H1 (cell line): ENCODE measurements at regions not wholly inside any gene's neighbourhood (a gene's known extent, or its start where the extent isn't known, plus 50 kb on each side); places are given as distances from the start of the nearest gene placed in this dataset.

Source experiments
- CTCF ChIA-PET: fragments of 300-600 bp; sonication (Branson Sonifier 250); formaldehyde crosslinking; loops from one replicate; lab custom pipeline; 2021; ENCODE audit not compliant: partially characterized antibody; lab: Charles Lee
- POLR2A ChIA-PET: fragments of 300-600 bp; sonication (Branson Sonifier 250); formaldehyde crosslinking; loops from one replicate; lab custom pipeline; 2021; ENCODE audit warnings: inconsistent platforms; ENCODE audit not compliant: partially characterized antibody; lab: Charles Lee
- DNase-seq, 2 experiments: peaks; one replicate each; pipeline versions ENCODE4 v3.0.0 to v3.0.0-alpha.2; 2010 to 2022; ENCODE audit warnings: low spot score in 2 of 2, low read depth in 1 of 2, mixed read lengths in 1 of 2
- FAIRE-seq: peaks from 2 replicates; lab custom pipeline; 2011; peaks lifted over from hg19 to GRCh38; lab: Jason Lieb, UNC
- H2AFZ ChIP-seq: 2 replicates; pipeline ENCODE4 v1.8.1; 2012; ENCODE audit warnings: low read length, inconsistent platforms
- H2AK5ac ChIP-seq: 2 replicates; pipeline ENCODE4 v1.6.1; 2013; ENCODE audit warnings: low read depth, low read length
- H2BK120ac ChIP-seq: replicated peaks from 2 replicates; pipeline ENCODE3; 2013; ENCODE audit warnings: low read depth, low read length, inconsistent platforms
- H2BK12ac ChIP-seq: 2 replicates; pipeline ENCODE4 v1.6.1; 2013; ENCODE audit warnings: low read depth, low read length
- H2BK15ac ChIP-seq: 2 replicates; pipeline ENCODE4 v1.6.1; 2013; ENCODE audit warnings: low read length
- H2BK20ac ChIP-seq: 2 replicates; pipeline ENCODE4 v1.6.1; 2013; ENCODE audit warnings: low read length
- H2BK5ac ChIP-seq: 2 replicates; pipeline ENCODE4 v1.6.1; 2013; ENCODE audit warnings: low read depth, low read length
- H3K14ac ChIP-seq: 2 replicates; pipeline ENCODE4 v1.6.1; 2013; ENCODE audit warnings: inconsistent platforms; ENCODE audit not compliant: insufficient read length
- H3K18ac ChIP-seq: 2 replicates; pipeline ENCODE4 v1.6.1; 2013; ENCODE audit warnings: low read length; ENCODE audit errors: extremely low read depth
- H3K23ac ChIP-seq: 2 replicates; pipeline ENCODE4 v1.6.1; 2013; ENCODE audit warnings: inconsistent platforms; ENCODE audit not compliant: insufficient read length
- H3K23me2 ChIP-seq: 2 replicates; pipeline ENCODE4 v1.6.1; 2013; ENCODE audit warnings: low read depth, low read length
- H3K27ac ChIP-seq: 2 replicates; pipeline ENCODE4 v1.6.1; 2011; ENCODE audit warnings: low read depth, low read length, inconsistent platforms
- H3K27me3 ChIP-seq, 4 experiments: replicated peaks in 1 of 4; 1 replicate in 1 of 4; 2 replicates in 3 of 4; pipeline versions ENCODE4 v1.6.1 to v1.8.1; 2011 to 2013; ENCODE audit warnings: low read length in 3 of 4, mild to moderate bottlenecking in 3 of 4, inconsistent platforms in 2 of 4, mixed read lengths in 2 of 4, moderate library complexity in 1 of 4; ENCODE audit not compliant: control insufficient read depth in 3 of 4, insufficient read depth in 3 of 4; ENCODE audit errors: extremely low read depth in 1 of 4
- H3K36me3 ChIP-seq, 4 experiments: 2 replicates each; pipeline versions ENCODE4 v1.6.1 to v1.8.1; 2011 to 2013; ENCODE audit warnings: mild to moderate bottlenecking in 4 of 4, low read length in 3 of 4, moderate library complexity in 2 of 4, control low read depth in 1 of 4, inconsistent platforms in 1 of 4; ENCODE audit not compliant: insufficient read depth in 4 of 4, control insufficient read depth in 2 of 4
- H3K4ac ChIP-seq: replicated peaks from 2 replicates; pipeline ENCODE3; 2013; ENCODE audit warnings: low read length, low read depth, mixed read lengths, inconsistent platforms; ENCODE audit not compliant: insufficient read length
- H3K4me1 ChIP-seq, 4 experiments: replicated peaks in 1 of 4; 1 replicate in 1 of 4; 2 replicates in 3 of 4; pipeline versions ENCODE4 v1.6.1 to v1.8.1; 2011 to 2013; ENCODE audit warnings: low read length in 3 of 4, inconsistent platforms in 2 of 4, mixed read lengths in 1 of 4; ENCODE audit not compliant: insufficient read depth in 4 of 4, control insufficient read depth in 3 of 4
- H3K4me2 ChIP-seq, 2 experiments: 2 replicates each; pipeline versions ENCODE4 v1.6.1 to v1.8.1; 2011 to 2013; ENCODE audit warnings: low read depth in 2 of 2, low read length in 2 of 2, control low read depth in 1 of 2, inconsistent platforms in 1 of 2, mild to moderate bottlenecking in 1 of 2; ENCODE audit not compliant: insufficient read depth in 1 of 2
- H3K4me3 ChIP-seq, 4 experiments: fragments of 200-600, 300-600 bp in 1 of 4; sonication (generic), shearing (Covaris generic), sonication (Bioruptor Twin) in 1 of 4; 2 replicates each; pipeline versions ENCODE4 v1.5.1 to v1.8.1; 2011 to 2016; ENCODE audit warnings: low read length in 4 of 4, low read depth in 3 of 4, control low read depth in 2 of 4, inconsistent platforms in 2 of 4, mild to moderate bottlenecking in 2 of 4, mixed read lengths in 1 of 4, moderate library complexity in 1 of 4; ENCODE audit not compliant: insufficient read depth in 2 of 4; ENCODE audit errors: extremely low read depth in 1 of 4
- H3K56ac ChIP-seq: replicated peaks from 2 replicates; pipeline ENCODE3; 2013; ENCODE audit warnings: low read depth, mild to moderate bottlenecking, mixed read lengths, low read length, inconsistent platforms; ENCODE audit not compliant: insufficient read length
- H3K79me1 ChIP-seq: 2 replicates; pipeline ENCODE4 v1.6.1; 2013; ENCODE audit warnings: low read depth, low read length, control low read depth
- H3K79me2 ChIP-seq, 2 experiments: 2 replicates each; pipeline versions ENCODE4 v1.6.1 to v1.8.1; 2012 to 2013; ENCODE audit warnings: low read length in 2 of 2, mild to moderate bottlenecking in 2 of 2, inconsistent platforms in 1 of 2; ENCODE audit not compliant: insufficient read depth in 2 of 2, control insufficient read depth in 1 of 2
- H3K9ac ChIP-seq, 4 experiments: replicated peaks in 1 of 4; 1 replicate in 1 of 4; 2 replicates in 3 of 4; pipeline versions ENCODE4 v1.6.1 to v1.8.1; 2011 to 2013; ENCODE audit warnings: low read depth in 3 of 4, low read length in 3 of 4, control low read depth in 2 of 4, mild to moderate bottlenecking in 2 of 4, moderate library complexity in 2 of 4, inconsistent platforms in 1 of 4; ENCODE audit errors: extremely low read depth in 1 of 4
- H3K9me3 ChIP-seq, 2 experiments: 2 replicates each; pipeline versions ENCODE4 v1.6.1 to v1.8.1; 2012 to 2013; ENCODE audit warnings: mild to moderate bottlenecking in 2 of 2, moderate library complexity in 2 of 2, control low read depth in 1 of 2, inconsistent platforms in 1 of 2, low read depth in 1 of 2, low read length in 1 of 2, mixed read lengths in 1 of 2; ENCODE audit not compliant: insufficient read depth in 2 of 2
- H4K20me1 ChIP-seq, 2 experiments: replicated peaks in 1 of 2; 2 replicates each; pipeline versions ENCODE3 to v1.8.1; 2011 to 2013; ENCODE audit warnings: inconsistent platforms in 2 of 2, low read length in 2 of 2, mild to moderate bottlenecking in 1 of 2; ENCODE audit not compliant: insufficient read depth in 2 of 2, control insufficient read depth in 1 of 2
- H4K5ac ChIP-seq: 2 replicates; pipeline ENCODE4 v1.6.1; 2013; ENCODE audit warnings: low read length, low read depth, mixed read lengths, inconsistent platforms; ENCODE audit not compliant: insufficient read length
- H4K8ac ChIP-seq: 2 replicates; pipeline ENCODE4 v1.8.0; 2013; ENCODE audit warnings: mild to moderate bottlenecking, moderate library complexity, low read length, inconsistent platforms; ENCODE audit not compliant: insufficient read depth; ENCODE audit errors: extremely low read depth
- H4K91ac ChIP-seq: replicated peaks from 2 replicates; pipeline ENCODE3; 2013; ENCODE audit warnings: low read length, mixed read lengths, inconsistent platforms; ENCODE audit not compliant: insufficient read length
- CREB1 ChIP-seq: IDR thresholded peaks from 2 replicates; pipeline ENCODE4 v1.6.1; 2012; ENCODE audit warnings: inconsistent platforms
- WGBS, 2 experiments: shearing (Covaris generic) in 1 of 2; methylation state at CpG; one replicate each; pipeline versions ENCODE4 v1.1.6 to v1.1.7; 2013 to 2015; ENCODE audit warnings: low lambda C conversion rate in 2 of 2, mixed read lengths in 2 of 2, inconsistent platforms in 1 of 2, low coverage in 1 of 2, missing lambda C conversion rate in 1 of 2; ENCODE audit not compliant: insufficient replicate concordance in 2 of 2, insufficient coverage in 1 of 2, insufficient read length in 1 of 2; ENCODE audit errors: extremely low coverage in 1 of 2, missing lambda C conversion rate in 1 of 2; 5-methylcytosine and 5-hydroxymethylcytosine counted together

GRCh38 chr12:77767756-77768343 is 62.8 kb upstream of the NAV3 start:
- Histone ChIP-seq H2AFZ (no peak overlapping the region), H2BK5ac (no peak overlapping the region), H3K4me2 (no peak overlapping the region), H3K9ac (no peak overlapping the region), H2BK12ac (no peak overlapping the region), H3K23me2 (no peaks in the 10 kb centered on the region), H2BK15ac (no peak overlapping the region), H3K4me3 (no peak overlapping the region), H3K27me3 (no peaks in the 10 kb centered on the region), H3K79me2 (no peaks in the 10 kb centered on the region), H3K9me3 (no peaks in the 10 kb centered on the region), H2BK120ac (no peak overlapping the region), H3K36me3 (no peaks in the 10 kb centered on the region), H4K8ac (no peak overlapping the region), H4K91ac (no peak overlapping the region), H3K23ac (no peak overlapping the region), H3K4ac (no peak overlapping the region), H3K14ac (no peak overlapping the region), H4K20me1 (no peaks in the 10 kb centered on the region), H4K5ac (no peak overlapping the region), H3K56ac (no peak overlapping the region), H2BK20ac (no peak overlapping the region), H2AK5ac (no peak overlapping the region), H3K4me1 (no peaks in the 10 kb centered on the region), H3K27ac (no peak overlapping the region), H3K79me1 (no peaks in the 10 kb centered on the region), H3K18ac (no peak overlapping the region)
- no peak for FAIRE-seq
- WGBS, 2 experiments = 100% methylated on average over 1 of the region's 1 CpG; no CpG with 5 or more reads in 1 of the 2 experiments
- DNase-seq = no peak
- TF ChIP-seq CREB1 = no peak
- ChIA-PET POLR2A (no interaction called here), CTCF (no interaction called here)
